RPMI8226 (cell line): ENCODE measurements at regions not wholly inside any gene's neighbourhood (a gene's known extent, or its start where the extent isn't known, plus 50 kb on each side); places are given as distances from the start of the nearest gene placed in this dataset.

Experiments
- DNase-seq: peaks from one replicate; pipeline ENCODE4 v3.0.0-alpha.2; 2015

DNA sequence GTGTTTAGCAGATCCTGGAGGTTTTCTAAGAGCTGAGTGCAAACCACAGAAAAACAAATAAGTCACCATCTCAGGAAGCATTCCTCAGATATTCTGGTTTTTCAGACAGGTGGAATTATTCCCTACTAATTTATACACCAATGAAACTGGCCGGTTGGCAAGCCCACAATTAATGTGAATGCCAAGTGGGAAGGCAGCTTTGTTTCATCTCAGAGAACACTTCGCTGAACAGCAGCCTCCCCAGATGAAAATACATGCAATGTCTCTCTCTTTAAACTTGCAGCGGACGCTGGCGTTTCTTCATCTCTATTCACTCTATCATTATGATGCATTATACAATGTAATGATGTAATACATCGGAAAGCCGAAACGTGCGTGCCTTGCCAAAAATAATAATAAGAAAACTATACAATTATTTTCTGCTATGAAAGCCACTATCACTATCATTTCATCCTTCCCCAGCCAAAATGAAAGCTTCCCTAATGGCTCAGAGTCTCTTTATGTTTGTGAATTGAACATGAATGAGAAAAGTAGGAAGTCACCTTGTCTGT lies 649.4 kb downstream of the BCL11A start:
- no peak for DNase-seq

DNA sequence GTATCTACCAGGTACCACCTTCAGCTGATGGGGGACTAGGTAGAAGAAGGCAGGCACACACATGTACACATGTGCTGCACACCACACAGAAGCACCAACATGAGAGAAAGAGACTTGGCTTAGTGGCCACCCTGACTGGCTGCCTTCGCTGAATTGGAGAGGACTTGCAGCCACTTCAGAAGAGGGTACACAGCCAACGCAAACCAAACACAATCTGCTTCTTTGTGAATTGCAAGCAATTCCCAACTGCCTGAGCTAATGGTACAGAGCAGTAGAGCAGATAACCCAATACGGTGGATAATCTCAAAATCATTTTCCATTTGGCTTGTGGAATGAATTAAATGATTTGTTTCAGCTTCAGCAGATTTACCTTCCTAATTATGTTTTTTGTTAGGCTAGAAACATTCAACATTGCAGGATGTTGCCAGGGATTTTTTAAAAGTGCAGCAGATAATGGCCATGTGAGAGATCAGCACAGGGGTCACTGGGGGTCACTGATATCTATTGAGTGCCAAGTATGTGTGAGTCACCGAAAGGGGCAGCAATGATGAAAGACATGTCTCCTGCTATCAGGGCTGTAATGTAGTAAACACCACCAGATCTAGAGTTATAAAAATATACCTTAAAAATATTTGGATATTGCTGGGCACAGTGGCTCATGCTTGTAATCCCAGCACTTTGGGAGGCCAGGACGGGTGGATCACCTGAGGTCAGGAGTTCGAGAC lies 652.6 kb downstream of the BCL11A start:
- no peak for DNase-seq

DNA sequence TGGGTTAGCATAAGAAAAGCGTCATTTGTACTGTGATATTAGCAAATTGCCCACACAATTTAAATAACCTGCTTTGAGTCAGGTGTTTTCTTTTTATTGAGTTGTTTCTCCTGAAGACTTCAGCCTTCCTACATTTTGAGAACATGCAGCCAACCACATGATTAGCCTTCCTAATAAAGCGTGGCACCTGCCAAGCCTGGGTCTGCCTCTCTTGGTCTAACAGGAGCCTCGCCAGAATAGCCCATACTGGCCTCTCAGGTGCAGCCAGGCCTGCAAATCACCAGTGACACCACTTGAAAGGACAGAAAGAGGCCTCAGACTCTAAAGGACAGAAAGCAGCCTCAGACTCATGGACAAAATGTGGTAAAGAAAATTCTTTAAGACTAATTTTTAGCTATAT lies 653.8 kb downstream of the BCL11A start:
- DNase-seq, result no peak

DNA sequence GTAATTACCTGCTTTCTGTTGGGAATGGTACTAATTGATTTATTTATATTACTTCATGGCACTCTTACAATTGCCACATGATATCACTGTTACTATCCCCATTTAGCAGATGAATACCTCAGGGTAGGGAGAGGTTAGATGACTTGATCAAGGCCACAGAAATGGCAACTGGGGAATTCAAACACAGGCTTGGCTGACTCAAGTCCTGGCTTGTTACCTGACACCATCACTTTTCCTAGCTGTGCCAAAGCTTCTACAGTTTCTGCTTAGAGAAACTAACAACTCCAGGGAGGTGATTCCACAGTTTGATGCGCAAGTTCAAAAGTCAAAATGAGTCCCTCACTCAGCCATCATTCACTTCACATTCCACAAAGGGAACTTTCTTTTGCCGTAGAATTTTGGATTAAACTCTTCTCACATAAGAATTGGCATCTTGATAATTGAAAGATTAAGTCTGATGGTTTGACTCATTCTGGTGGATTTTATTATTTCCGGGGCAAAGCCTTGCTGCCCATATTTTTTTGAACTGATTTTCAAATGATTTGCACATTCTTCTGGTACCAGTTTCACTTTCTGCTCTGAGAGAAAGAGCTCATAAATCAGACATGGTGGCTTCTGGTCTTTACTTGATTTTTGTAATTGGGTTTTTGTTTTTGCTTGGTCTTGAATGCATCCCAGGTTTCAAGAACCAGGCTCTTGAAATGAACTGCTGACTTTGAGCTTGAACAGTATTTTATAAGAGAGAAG lies 656.8 kb downstream of the BCL11A start:
- no peak for DNase-seq

DNA sequence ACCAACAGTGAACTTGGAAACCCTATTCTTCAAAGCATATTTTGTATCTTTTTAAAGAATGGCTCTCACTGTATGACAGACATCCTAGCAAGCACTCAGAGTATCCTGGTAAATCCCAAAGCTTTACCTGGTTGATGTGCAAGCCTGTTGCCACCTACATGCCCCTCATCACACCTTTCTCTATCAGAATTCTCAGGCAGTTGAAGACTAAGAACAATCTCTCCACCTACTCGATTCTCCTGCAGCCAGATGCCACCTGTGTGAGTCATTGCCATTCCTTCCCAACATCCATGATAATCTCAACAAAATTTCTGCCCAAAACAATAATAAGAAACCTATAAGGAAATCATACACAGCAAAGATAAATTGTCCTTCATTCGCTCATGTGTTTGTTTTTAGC lies 659.8 kb downstream of the BCL11A start:
- no peak for DNase-seq

DNA sequence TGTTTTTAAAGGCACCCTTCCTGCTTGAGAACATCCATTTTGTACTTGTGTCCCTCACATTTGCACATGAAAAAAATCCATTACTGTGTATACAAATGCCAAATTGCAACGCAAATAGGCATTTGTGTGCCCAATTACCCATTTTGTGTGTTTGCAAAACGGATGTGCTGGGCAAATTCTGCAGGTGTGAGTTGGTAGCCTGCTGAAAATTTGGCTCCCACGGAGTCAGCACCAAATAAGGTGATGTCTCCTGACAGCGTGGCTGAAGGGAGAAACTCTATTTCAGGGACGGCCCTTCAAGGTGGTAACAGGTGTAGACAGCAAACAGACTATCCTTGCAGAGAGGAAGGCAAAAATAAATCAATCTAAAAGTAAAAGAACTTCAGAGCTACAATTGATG lies 661.1 kb downstream of the BCL11A start:
- DNase-seq, result no peak

DNA sequence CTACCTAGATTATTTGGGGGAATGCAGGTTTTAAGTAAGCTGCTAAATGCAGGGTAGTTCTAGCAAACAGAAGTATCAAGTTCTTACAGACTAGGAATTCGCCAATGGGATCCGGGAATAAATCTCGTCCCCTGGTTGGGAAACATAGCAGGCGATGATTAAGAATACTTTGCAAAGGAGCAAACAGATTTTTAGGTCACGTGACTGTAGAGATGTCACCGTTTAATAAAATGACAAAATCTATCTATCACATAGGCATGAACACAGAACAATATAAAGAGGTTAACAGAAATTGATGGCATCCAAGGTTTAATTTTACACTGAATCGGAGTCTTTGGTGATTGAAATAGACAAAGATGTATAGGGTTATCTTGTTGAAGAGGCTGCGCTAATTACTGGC lies 664.1 kb downstream of the BCL11A start:
- DNase-seq, result no peak

DNA sequence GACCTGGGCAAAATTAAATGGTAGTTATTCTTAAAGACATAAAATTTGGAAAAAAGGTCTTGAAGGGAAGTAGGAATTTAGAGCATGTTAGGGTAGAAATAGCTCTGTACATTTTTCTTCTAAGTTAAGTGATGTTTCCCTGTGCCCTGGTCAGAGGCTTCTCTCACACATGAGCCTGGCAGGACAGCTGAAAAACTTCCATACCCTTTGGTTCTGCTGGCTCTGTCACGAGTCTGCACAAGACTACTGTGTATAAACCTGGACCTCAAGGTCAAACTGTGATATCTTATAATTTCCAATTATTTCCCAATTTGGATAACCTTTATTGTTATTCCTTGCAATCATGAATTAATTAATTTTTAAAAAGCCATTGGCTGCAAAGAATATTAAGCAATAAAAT lies 664.7 kb downstream of the BCL11A start:
- DNase-seq, result no peak

DNA sequence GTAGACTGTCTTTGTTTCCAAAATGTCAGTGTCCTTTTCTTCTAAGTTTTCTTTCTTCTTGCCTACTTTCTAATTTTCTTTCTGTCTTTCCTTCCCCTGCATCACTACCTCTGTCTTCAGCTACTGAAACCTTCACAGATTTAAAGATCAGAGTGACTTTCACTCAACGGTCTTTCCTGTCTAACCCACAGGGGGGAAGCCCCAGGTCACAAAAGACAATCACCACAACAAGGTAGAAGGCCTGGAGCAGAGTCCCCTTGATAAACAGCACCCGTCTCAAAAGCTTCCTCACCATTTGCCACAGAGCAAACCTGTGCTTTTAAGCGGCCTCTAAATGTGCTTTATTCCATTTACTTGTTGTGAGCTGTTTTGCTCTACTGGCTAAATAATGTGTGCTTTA lies 665.4 kb downstream of the BCL11A start:
- DNase-seq, result no peak

DNA sequence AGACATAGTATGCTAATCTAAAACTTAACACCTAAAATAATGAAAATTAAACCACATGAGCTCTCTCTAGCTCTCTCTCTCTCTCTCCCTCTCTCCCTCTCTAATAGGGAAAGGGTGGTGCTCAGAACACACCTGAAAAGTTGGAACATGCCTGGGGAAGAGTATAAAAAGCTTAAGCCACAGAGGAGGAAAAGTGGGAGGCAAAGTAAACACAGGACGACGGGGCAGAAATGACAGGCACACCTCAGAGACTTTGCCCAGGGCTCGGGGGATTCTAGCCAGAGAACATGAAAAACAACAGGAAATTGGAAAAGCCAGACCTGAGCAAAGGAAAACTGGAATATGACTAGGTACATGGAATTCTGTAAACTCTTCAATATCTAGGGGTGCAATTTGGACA lies 666.1 kb downstream of the BCL11A start:
- DNase-seq, result no peak

DNA sequence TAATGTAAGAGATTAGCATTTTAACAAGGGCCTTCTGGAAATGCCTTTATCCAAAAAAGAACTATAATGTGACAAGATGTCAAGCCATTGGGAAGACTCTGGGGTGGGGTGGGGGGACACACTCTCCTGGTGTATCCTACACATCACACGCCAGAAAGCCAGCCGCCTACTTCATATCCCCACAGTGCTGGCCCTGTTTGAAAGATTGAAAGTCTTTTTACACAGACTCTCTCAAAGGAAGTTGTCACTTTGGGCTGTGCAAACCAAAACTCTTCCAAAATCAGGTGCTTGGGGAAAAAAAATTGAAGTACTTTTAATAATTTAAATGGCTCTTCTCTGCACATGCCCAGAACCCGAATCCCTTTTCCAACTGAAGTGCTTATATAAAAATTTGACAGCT lies 666.7 kb downstream of the BCL11A start:
- no peak for DNase-seq

DNA sequence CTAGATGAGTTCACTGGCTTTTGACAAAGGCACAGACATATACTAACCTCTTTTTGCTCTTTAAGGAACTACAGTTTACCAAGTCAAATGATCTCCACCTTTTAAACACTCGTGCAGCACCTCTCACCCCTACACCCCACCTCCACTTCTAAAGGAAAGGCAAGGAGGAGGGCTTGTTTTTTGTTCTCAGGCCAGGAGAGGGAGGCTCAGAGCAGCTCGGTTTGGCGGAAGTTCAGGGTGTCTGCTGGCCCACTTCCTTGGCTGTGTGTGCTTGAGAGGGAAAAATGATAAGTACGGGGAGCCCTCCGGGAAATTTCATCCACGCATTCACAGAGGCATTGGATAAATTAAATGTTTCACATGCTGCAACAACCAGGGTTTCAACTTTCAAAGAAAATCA lies 667.9 kb downstream of the BCL11A start:
- DNase-seq, result no peak

DNA sequence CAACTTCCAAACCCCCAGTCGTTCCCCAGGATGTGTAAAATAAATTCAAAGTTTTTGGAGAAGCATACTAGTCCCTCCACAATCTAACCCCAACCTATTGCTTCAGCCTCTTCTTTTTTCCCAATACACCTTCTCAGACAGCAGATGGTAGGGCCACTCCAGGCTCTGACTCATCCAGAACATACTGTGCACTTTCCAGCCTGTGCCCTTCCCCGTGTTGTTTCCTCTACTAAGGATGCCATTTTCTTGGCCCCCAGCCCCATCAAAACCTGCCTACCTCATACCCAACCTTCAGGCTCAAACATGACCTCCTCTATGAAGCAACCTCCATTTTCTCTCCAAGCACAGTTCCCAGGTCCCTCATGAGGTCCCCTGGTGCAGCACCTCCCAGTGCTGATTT lies 669.3 kb downstream of the BCL11A start:
- DNase-seq, result no peak

DNA sequence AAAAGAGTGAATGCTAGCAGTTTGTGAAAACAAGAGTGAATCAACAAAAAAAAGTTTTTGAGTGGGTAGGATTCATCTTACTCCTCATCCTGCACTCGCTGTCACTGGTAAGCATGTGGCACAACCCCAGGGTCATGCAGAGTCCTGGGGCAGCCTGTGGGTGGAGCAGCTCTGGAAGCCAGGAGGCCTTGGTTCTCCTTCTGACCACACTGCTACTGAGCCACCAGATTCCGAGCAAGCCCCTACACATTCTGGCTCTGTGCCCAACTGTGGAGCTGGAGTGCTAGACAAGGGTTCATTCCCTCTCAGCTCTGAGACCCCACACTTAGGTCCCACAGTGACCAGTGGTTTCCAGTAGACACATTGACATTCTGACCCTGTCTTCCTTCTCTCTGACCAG lies 670.6 kb downstream of the BCL11A start:
- no peak for DNase-seq

DNA sequence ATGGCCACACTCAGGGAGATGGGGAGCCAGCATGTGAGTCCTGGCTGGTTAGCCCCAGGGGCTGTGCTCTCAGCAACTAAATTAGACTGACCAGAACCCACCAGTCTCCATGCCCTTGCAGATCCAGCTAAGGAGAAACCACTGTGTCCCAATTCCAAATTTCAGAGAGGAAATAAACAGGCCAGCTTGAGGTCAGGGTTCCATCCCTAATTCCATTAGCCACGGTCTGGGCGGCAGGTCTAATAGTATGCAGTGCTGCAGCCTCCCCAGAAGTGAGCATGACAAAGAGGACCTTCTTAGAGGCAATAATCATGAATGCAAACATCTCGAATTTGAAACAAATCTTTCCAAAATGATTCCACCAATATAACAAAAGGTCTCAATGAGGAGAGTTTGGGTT lies 671.2 kb downstream of the BCL11A start:
- no peak for DNase-seq

DNA sequence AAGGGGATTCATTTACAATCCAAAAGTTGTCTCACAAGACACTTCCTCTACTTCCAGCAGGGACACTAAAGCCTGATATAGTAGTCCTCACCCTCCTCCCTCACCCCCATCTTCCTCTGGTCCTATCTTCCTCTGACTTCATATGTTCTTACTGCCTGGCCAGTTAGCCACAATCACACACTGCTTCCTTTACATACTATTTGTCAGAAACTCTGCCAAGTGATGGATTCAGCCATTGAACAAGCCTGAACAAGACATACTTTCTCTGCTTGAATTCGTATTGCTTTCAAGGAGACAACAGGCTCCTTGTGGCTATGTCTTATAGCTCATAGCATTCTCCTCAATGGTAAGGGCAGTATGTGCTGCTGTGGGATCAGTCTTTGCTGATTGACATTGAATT lies 672.2 kb downstream of the BCL11A start:
- no peak for DNase-seq

DNA sequence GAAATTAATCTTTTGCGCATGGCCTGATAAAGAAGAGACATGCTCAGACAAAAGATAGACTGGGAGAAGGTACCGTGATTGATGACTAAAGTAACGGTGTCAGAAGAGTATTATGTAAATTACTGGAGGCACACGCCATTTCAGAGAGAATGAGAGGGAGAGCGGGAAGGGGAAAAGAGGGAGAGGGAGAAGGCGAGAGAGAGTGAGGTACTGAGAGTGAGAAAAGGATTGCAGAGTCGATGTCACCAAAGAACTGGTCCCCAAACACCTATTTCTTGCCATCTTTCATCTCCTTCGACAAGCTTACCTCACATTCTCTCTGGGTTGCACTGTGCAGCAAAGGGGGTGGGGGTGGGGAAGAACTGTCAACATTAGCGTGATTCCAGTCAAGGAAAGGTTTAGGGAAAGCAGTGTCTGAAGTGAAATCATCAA lies 673.7 kb downstream of the BCL11A start:
- no peak for DNase-seq

DNA sequence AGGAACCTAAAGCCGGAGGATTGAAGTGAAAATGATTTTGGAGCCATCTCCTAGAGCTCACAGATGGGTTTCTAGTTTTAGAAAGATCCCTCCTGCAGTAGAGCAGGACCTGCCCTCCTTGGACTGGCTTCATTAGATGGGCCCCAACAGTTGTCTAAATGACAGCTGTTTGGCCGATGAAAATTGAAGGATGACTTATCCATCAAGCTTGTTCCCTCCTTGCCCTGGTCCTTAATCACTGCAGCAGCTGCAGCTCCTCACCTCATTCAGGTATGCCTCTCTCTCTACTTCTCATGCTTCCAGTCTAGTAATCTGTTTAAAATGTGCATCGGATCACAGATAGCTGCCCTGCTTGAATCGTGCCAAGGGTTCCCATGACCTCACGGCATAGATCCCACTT lies 677.6 kb downstream of the BCL11A start:
- DNase-seq, result no peak

DNA sequence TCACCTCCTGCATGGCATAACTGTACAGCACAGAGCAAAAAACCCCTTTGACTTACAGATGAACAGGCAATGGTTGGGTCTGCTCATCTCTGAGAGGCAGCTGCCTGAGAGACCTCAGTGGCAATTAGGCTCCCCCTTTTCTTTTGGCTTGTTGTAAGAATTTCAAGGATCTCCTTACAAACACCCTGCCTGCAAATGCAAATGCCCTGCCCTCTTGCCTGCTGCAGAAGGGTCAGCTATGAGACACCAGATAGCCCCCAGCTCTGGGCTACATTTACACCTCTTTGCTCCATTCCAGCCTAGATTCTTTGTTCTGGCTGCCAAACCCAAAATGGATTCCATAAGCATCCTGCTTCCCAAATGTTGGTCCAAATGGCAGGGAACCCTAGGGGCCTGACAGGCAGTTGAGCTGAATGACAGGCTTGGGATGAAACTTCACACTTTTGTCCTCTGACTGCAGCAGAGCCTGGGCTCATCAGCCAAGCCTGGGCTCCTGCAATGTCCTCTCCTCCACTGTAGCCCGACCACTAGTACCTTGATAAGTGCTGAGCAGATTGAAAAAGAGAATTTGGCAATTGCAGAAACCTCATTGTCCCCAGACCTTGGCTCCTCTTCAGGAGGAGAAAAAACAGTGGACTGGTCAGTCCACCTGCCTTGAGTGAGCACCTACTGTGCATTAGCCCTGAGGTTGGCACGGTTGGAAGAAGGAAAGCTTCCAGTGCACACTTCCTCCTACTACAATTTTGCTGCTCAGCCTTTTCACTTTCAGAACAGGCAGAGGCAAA lies 678.3 kb downstream of the BCL11A start:
- DNase-seq, result no peak

DNA sequence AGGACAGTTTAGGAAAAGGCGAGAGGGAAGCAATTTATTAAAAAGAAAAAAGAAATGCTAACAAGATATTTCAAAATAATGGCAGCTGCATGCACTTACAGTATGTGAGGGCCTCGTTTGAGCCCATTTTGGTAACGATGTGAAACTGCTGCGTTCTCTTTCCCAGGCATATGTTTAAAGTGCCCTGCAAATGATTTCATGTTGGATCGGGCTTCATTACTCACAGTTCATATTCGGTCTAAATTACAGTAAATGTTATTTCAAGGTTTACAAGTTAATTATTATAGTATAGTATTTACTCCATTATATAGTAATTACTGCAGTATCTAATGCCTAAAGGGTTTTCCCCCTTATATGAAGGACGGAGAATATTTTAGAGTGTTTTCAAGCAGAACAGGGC lies 679.1 kb downstream of the BCL11A start:
- no peak for DNase-seq

DNA sequence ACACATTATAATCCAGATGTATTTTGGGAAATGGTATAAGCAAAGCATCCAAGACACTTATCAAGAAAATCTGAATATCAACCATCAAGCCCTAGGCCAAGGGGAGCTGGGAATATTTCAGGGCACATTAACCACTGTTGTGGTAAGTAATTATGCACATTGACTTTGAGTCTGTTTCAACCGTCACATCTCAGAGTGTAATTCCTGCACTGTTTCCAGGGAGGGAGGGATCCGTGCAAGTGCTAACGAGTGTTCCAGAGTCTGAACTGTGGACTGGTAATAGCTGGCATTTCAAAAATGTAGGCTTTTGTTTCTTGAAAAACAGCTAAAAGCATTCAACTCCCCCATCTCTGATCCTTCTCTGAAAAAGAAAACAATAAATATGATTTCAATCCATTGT lies 681.6 kb downstream of the BCL11A start:
- DNase-seq, result no peak

DNA sequence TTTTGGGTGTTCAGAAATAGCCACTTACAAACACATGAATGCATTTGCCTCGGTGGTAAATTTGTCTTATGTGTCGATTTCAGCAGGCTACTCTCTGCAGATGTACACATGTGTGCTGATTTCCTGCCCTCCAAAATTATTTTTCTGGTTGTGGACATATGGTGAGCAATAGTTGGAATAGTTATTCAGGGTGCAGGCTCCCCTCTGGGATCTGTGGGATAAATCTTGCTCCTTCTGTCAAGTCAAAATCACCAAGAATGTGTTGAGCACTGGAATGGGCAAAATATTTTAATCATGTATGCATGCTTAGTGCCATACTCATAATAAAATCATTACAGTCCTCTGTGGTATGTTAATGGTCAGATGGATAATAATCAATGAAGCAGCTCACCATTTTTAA lies 684.5 kb downstream of the BCL11A start:
- DNase-seq, result no peak

DNA sequence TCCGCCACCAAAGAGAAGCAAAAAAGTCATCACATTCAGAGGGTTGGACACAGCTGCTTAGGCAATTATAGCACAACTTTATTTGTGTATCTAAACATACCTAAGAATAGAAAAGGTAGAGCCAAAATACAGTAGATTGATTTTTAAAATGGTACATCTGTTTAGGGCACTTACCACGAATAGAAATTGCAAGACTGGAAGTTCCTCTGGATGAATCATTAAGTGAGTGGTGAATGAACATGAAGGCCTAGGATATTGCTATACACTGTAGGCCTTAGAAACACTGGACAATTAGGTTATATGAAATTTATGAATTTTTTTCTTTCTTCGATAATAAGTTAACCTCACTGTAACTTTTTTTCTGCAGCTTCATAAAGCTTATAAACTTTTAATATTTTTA lies 687.0 kb downstream of the BCL11A start:
- DNase-seq, result no peak

DNA sequence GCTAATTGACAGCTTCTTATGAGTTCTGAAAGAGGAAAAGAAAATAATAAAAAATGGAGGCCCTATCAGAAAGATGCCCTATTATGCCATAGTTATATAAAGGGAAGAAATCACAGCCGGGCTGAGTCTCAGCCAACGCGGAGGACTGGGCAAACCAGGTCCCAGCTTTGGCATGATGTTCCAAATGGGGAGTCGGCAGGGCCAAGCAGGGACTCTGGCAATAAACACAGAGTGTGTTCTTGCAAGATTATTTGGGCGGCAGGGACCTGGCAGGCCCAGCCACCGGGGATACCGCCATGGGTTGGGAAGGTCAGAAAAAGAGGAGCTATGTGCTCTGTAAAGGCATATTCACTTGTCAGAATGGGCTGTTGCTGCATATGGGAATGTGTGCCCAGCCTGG lies 694.9 kb downstream of the BCL11A start:
- no peak for DNase-seq
